ENCODE measurements at regions not wholly inside any gene's neighbourhood (a gene's known extent, or its start where the extent isn't known, plus 50 kb on each side); places are given as distances from the start of the nearest gene placed in this dataset.

GRCh38 chr7:16170671-16171070 is 250.7 kb downstream of the CRPPA start:
- Histone ChIP-seq H3K4me3 (replicated peaks in 1 of 4; ENCODE audit: control extremely low read depth in 1 of 4, insufficient read depth in 1 of 4, low read depth in 3 of 4, low read length in 4 of 4) (no peak overlapping the region), H3K4me2 (ENCODE audit: extremely low read depth, insufficient read depth, low read length) (no peak overlapping the region), H3K27me3 (ENCODE audit: control insufficient read depth, insufficient read depth, low read length) (no peaks in the 10 kb centered on the region), H2AFZ (ENCODE audit: low read length) (no peak overlapping the region), H3K36me3 (ENCODE audit: control insufficient read depth, insufficient read depth, low read length) (no peaks in the 10 kb centered on the region), H3K4me1 (ENCODE audit: control insufficient read depth, extremely low read depth, insufficient read depth, low read length) (no peaks in the 10 kb centered on the region), H3K27ac (ENCODE audit: insufficient read depth, low read length) (no peak overlapping the region), H4K20me1 (ENCODE audit: control insufficient read depth, extremely low read depth, insufficient read depth, low read length) (no peaks in the 10 kb centered on the region), H3K79me2 (ENCODE audit: control insufficient read depth, insufficient read depth, low read length) (no peaks in the 10 kb centered on the region), H3K9me3 (ENCODE audit: control insufficient read depth, insufficient read depth, low read depth, low read length) (no peaks in the 10 kb centered on the region), H3K9ac (ENCODE audit: insufficient read depth, low read length) (no peak overlapping the region)
- DNase-seq (ENCODE audit: low read depth in 2 of 2), result no peak
- no peak for TF ChIP-seq EZH2 (IDR thresholded peaks at IDR 0.05; ENCODE audit: low read length, missing control alignments)
- TF ChIP-seq CTCF (conservative IDR thresholded peaks at IDR 0.05 in 1 of 2, IDR thresholded peaks at IDR 0.05 in 1 of 2; ENCODE audit: low read depth in 1 of 2, low read length in 2 of 2), result no peak

- no peaks in the 10 kb centered on the region for H3K27me3 ChIP-seq (ENCODE audit: control insufficient read depth, insufficient read depth, low read length)
- no peak overlapping the region for H2AFZ ChIP-seq (ENCODE audit: low read length)
- H3K4me1 ChIP-seq (ENCODE audit: control insufficient read depth, extremely low read depth, insufficient read depth, low read length), result no peaks in the 10 kb centered on the region
- H3K9me3 ChIP-seq (ENCODE audit: control insufficient read depth, insufficient read depth, low read depth, low read length), result no peaks in the 10 kb centered on the region
- no peak overlapping the region for H3K4me2 ChIP-seq (ENCODE audit: extremely low read depth, insufficient read depth, low read length)
- no peak for TF ChIP-seq CTCF (conservative IDR thresholded peaks at IDR 0.05 in 1 of 2, IDR thresholded peaks at IDR 0.05 in 1 of 2; ENCODE audit: low read depth in 1 of 2, low read length in 2 of 2)
- no peak for TF ChIP-seq EZH2 (IDR thresholded peaks at IDR 0.05; ENCODE audit: low read length, missing control alignments)
- H3K4me3 ChIP-seq (replicated peaks in 1 of 4; ENCODE audit: control extremely low read depth in 1 of 4, insufficient read depth in 1 of 4, low read depth in 3 of 4, low read length in 4 of 4), result no peak overlapping the region
- H3K27ac ChIP-seq (ENCODE audit: insufficient read depth, low read length), result no peak overlapping the region
- no peak overlapping the region for H3K9ac ChIP-seq (ENCODE audit: insufficient read depth, low read length)
- H4K20me1 ChIP-seq (ENCODE audit: control insufficient read depth, extremely low read depth, insufficient read depth, low read length), result no peaks in the 10 kb centered on the region
- no peaks in the 10 kb centered on the region for H3K36me3 ChIP-seq (ENCODE audit: control insufficient read depth, insufficient read depth, low read length)
- no peaks in the 10 kb centered on the region for H3K79me2 ChIP-seq (ENCODE audit: control insufficient read depth, insufficient read depth, low read length)
- no peak for DNase-seq (ENCODE audit: low read depth in 2 of 2)
Measured at GRCh38 chr7:16169537-16169936, 251.8 kb downstream of the CRPPA start.

- H3K79me2 ChIP-seq (ENCODE audit: control insufficient read depth, insufficient read depth, low read length), result no peaks in the 10 kb centered on the region
- no peak overlapping the region for H3K9ac ChIP-seq (ENCODE audit: insufficient read depth, low read length)
- H3K4me2 ChIP-seq (ENCODE audit: extremely low read depth, insufficient read depth, low read length), result no peak overlapping the region
- TF ChIP-seq EZH2 (IDR thresholded peaks at IDR 0.05; ENCODE audit: low read length, missing control alignments) (no peak), CTCF (conservative IDR thresholded peaks at IDR 0.05 in 1 of 2, IDR thresholded peaks at IDR 0.05 in 1 of 2; ENCODE audit: low read depth in 1 of 2, low read length in 2 of 2) (no peak)
- no peaks in the 10 kb centered on the region for H3K27me3 ChIP-seq (ENCODE audit: control insufficient read depth, insufficient read depth, low read length)
- H2AFZ ChIP-seq (ENCODE audit: low read length), result no peak overlapping the region
- no peak overlapping the region for H3K4me3 ChIP-seq (replicated peaks in 1 of 4; ENCODE audit: control extremely low read depth in 1 of 4, insufficient read depth in 1 of 4, low read depth in 3 of 4, low read length in 4 of 4)
- H3K4me1 ChIP-seq (ENCODE audit: control insufficient read depth, extremely low read depth, insufficient read depth, low read length), result no peaks in the 10 kb centered on the region
- H3K9me3 ChIP-seq (ENCODE audit: control insufficient read depth, insufficient read depth, low read depth, low read length), result no peaks in the 10 kb centered on the region
- H3K27ac ChIP-seq (ENCODE audit: insufficient read depth, low read length), result no peak overlapping the region
- DNase-seq (ENCODE audit: low read depth in 2 of 2), result no peak
- H4K20me1 ChIP-seq (ENCODE audit: control insufficient read depth, extremely low read depth, insufficient read depth, low read length), result no peaks in the 10 kb centered on the region
- no peaks in the 10 kb centered on the region for H3K36me3 ChIP-seq (ENCODE audit: control insufficient read depth, insufficient read depth, low read length)
Measured at GRCh38 chr7:16167526-16167925, 253.8 kb downstream of the CRPPA start.
